BLaER1 treated with 17β-estradiol and CSF1 and Interleukin-3, amounts not matched to agents 10 nM and 100 nM (cell line): ENCODE measurements at regions not wholly inside any gene's neighbourhood (a gene's known extent, or its start where the extent isn't known, plus 50 kb on each side); places are given as distances from the start of the nearest gene placed in this dataset.

ENCODE experiments used
- H3K27ac ChIP-seq, 11 experiments: shearing (Covaris generic); formaldehyde crosslinking; 2 replicates each; pipeline ENCODE4 v1.8.1; 2022
- H3K27me3 ChIP-seq, 11 experiments: shearing (Covaris generic); formaldehyde crosslinking; 2 replicates each; pipeline ENCODE4 v1.8.1; 2022
- H3K36me3 ChIP-seq, 11 experiments: shearing (Covaris generic); formaldehyde crosslinking; 2 replicates each; pipeline ENCODE4 v1.8.1; 2022
- H3K4me1 ChIP-seq, 10 experiments: shearing (Covaris generic); formaldehyde crosslinking; 2 replicates each; pipeline ENCODE4 v1.8.1; 2022
- H3K4me2 ChIP-seq, 11 experiments: shearing (Covaris generic); formaldehyde crosslinking; 2 replicates each; pipeline ENCODE4 v1.8.1; 2022
- H3K4me3 ChIP-seq, 10 experiments: shearing (Covaris generic); formaldehyde crosslinking; 2 replicates each; pipeline ENCODE4 v1.8.1; 2022
- H3K9ac ChIP-seq, 11 experiments: shearing (Covaris generic); formaldehyde crosslinking; 2 replicates each; pipeline ENCODE4 v1.8.1; 2022
- H3K9me3 ChIP-seq, 11 experiments: shearing (Covaris generic); formaldehyde crosslinking; replicated peaks in 1 of 11; 2 replicates each; pipeline ENCODE4 v1.8.1; 2022
- H4K20me1 ChIP-seq, 11 experiments: shearing (Covaris generic); formaldehyde crosslinking; 2 replicates each; pipeline ENCODE4 v1.8.1; 2022
- Cebpa-rat ChIP-seq, 11 experiments: shearing (Covaris generic); IDR thresholded peaks; 2 replicates each; pipeline ENCODE4 v1.8.1; 2022

- H3K4me2 ChIP-seq = peak overlapping the region in 4 of 11 experiments; percentile 10 to 55 (median 35); a peak in 6 of 22 replicates
- H3K27ac ChIP-seq = no peak overlapping the region
- no peak for TF ChIP-seq Cebpa-rat (IDR thresholded peaks at IDR 0.05)
- H3K27me3 ChIP-seq = peaks cover 0 to 6% (median 0%) of the 10 kb centered on the region in 11 experiments; a peak in 1 of 22 replicates
- H3K9ac ChIP-seq = no peak overlapping the region
- no peaks in the 10 kb centered on the region for H3K9me3 ChIP-seq
- no peaks in the 10 kb centered on the region for H3K36me3 ChIP-seq
- H3K4me1 ChIP-seq = peaks cover 0 to 10% (median 0%) of the 10 kb centered on the region in 10 experiments; a peak in 8 of 20 replicates
- H3K4me3 ChIP-seq = no peak overlapping the region
- H4K20me1 ChIP-seq = no peaks in the 10 kb centered on the region
Observed at GRCh38 chr5:38607396-38607795, 51.0 kb upstream of the LIFR start.

- H3K9me3 ChIP-seq = no peaks in the 10 kb centered on the region
- peaks cover 0 to 10% (median 0%) of the 10 kb centered on the region in 10 experiments; a peak in 8 of 20 replicates for H3K4me1 ChIP-seq
- no peak overlapping the region for H3K4me3 ChIP-seq
- no peaks in the 10 kb centered on the region for H3K36me3 ChIP-seq
- H3K27ac ChIP-seq = no peak overlapping the region
- H4K20me1 ChIP-seq = no peaks in the 10 kb centered on the region
- H3K4me2 ChIP-seq = peak overlapping the region in 3 of 11 experiments; percentile 10 to 55 (median 36); a peak in 3 of 22 replicates
- TF ChIP-seq Cebpa-rat (IDR thresholded peaks at IDR 0.05) = no peak
- H3K9ac ChIP-seq = no peak overlapping the region
- peaks cover 0 to 6% (median 0%) of the 10 kb centered on the region in 11 experiments; a peak in 1 of 22 replicates for H3K27me3 ChIP-seq
Observed at GRCh38 chr5:38607930-38608564, 51.6 kb upstream of the LIFR start.

GRCh38 chr5:38608874-38609273, 52.4 kb upstream of the LIFR start:
- no peaks in the 10 kb centered on the region for H3K9me3 ChIP-seq
- H3K27me3 ChIP-seq = peaks cover 0 to 6% (median 0%) of the 10 kb centered on the region in 11 experiments; a peak in 1 of 22 replicates
- H4K20me1 ChIP-seq = no peaks in the 10 kb centered on the region
- H3K4me3 ChIP-seq = no peak overlapping the region
- no peaks in the 10 kb centered on the region for H3K36me3 ChIP-seq
- H3K27ac ChIP-seq = no peak overlapping the region
- no peak overlapping the region for H3K9ac ChIP-seq
- TF ChIP-seq Cebpa-rat (IDR thresholded peaks at IDR 0.05) = no peak
- peaks cover 0 to 10% (median 0%) of the 10 kb centered on the region in 10 experiments; a peak in 8 of 20 replicates for H3K4me1 ChIP-seq
- no peak overlapping the region for H3K4me2 ChIP-seq

- Histone ChIP-seq H4K20me1 (no peaks in the 10 kb centered on the region), H3K4me2 (no peak overlapping the region), H3K27ac (no peak overlapping the region), H3K4me3 (no peak overlapping the region), H3K36me3 (no peaks in the 10 kb centered on the region), H3K9me3 (peaks cover 1 to 13% (median 6%) of the 10 kb centered on the region in 11 experiments; a peak in 18 of 22 replicates), H3K9ac (no peak overlapping the region), H3K27me3 (peaks cover 0 to 6% (median 0%) of the 10 kb centered on the region in 11 experiments; a peak in 1 of 22 replicates), H3K4me1 (peaks cover 0 to under 1% (median 0%) of the 10 kb centered on the region in 10 experiments; a peak in 1 of 20 replicates)
- no peak for TF ChIP-seq Cebpa-rat (IDR thresholded peaks at IDR 0.05)
Observed at GRCh38 chr5:38612851-38613250, 56.4 kb upstream of the LIFR start.

GRCh38 chr5:38613490-38613889, 57.0 kb upstream of the LIFR start:
- Histone ChIP-seq H4K20me1 (no peaks in the 10 kb centered on the region), H3K9me3 (peaks cover 8 to 20% (median 12%) of the 10 kb centered on the region in 11 experiments; a peak in 20 of 22 replicates), H3K4me1 (no peaks in the 10 kb centered on the region), H3K36me3 (no peaks in the 10 kb centered on the region), H3K9ac (no peak overlapping the region), H3K27me3 (peaks cover 0 to 6% (median 0%) of the 10 kb centered on the region in 11 experiments; a peak in 1 of 22 replicates), H3K27ac (no peak overlapping the region), H3K4me3 (no peak overlapping the region), H3K4me2 (no peak overlapping the region)
- TF ChIP-seq Cebpa-rat (IDR thresholded peaks at IDR 0.05) = no peak

- no peak overlapping the region for H3K27ac ChIP-seq
- H3K36me3 ChIP-seq = no peaks in the 10 kb centered on the region
- no peak overlapping the region for H3K9ac ChIP-seq
- no peak overlapping the region for H3K4me2 ChIP-seq
- H3K4me3 ChIP-seq = no peak overlapping the region
- H3K4me1 ChIP-seq = no peaks in the 10 kb centered on the region
- no peak for TF ChIP-seq Cebpa-rat (IDR thresholded peaks at IDR 0.05)
- H3K27me3 ChIP-seq = peaks cover 0 to 4% (median 0%) of the 10 kb centered on the region in 11 experiments; a peak in 1 of 22 replicates
- H4K20me1 ChIP-seq = no peaks in the 10 kb centered on the region
- H3K9me3 ChIP-seq = peaks cover 12 to 27% (median 19%) of the 10 kb centered on the region in 11 experiments; a peak in 21 of 22 replicates
Observed at GRCh38 chr5:38613992-38614836, 57.8 kb upstream of the LIFR start.

GRCh38 chr5:38615042-38615441, 58.6 kb upstream of the LIFR start:
- no peak overlapping the region for H3K4me2 ChIP-seq
- no peak overlapping the region for H3K4me3 ChIP-seq
- TF ChIP-seq Cebpa-rat (IDR thresholded peaks at IDR 0.05) = no peak
- no peaks in the 10 kb centered on the region for H3K36me3 ChIP-seq
- H4K20me1 ChIP-seq = no peaks in the 10 kb centered on the region
- H3K9ac ChIP-seq = no peak overlapping the region
- peaks cover 21 to 33% (median 27%) of the 10 kb centered on the region in 11 experiments for H3K9me3 ChIP-seq
- H3K27ac ChIP-seq = no peak overlapping the region
- H3K27me3 ChIP-seq = no peaks in the 10 kb centered on the region
- H3K4me1 ChIP-seq = no peaks in the 10 kb centered on the region

GRCh38 chr5:38615981-38616451, 59.6 kb upstream of the LIFR start:
- H4K20me1 ChIP-seq = no peaks in the 10 kb centered on the region
- no peaks in the 10 kb centered on the region for H3K4me1 ChIP-seq
- H3K4me3 ChIP-seq = no peak overlapping the region
- H3K27me3 ChIP-seq = no peaks in the 10 kb centered on the region
- H3K9ac ChIP-seq = no peak overlapping the region
- H3K9me3 ChIP-seq = peaks cover 23 to 33% (median 29%) of the 10 kb centered on the region in 11 experiments
- H3K36me3 ChIP-seq = no peaks in the 10 kb centered on the region
- H3K27ac ChIP-seq = no peak overlapping the region
- H3K4me2 ChIP-seq = no peak overlapping the region
- TF ChIP-seq Cebpa-rat (IDR thresholded peaks at IDR 0.05) = no peak

GRCh38 chr5:38618154-38618553, 61.7 kb upstream of the LIFR start:
- Histone ChIP-seq H3K27ac (no peak overlapping the region), H3K9me3 (peaks cover 23 to 33% (median 29%) of the 10 kb centered on the region in 11 experiments), H3K4me2 (no peak overlapping the region), H4K20me1 (no peaks in the 10 kb centered on the region), H3K4me3 (no peak overlapping the region), H3K4me1 (peaks cover 0 to 9% (median 0%) of the 10 kb centered on the region in 10 experiments; a peak in 4 of 20 replicates), H3K36me3 (no peaks in the 10 kb centered on the region), H3K9ac (no peak overlapping the region), H3K27me3 (no peaks in the 10 kb centered on the region)
- TF ChIP-seq Cebpa-rat (IDR thresholded peaks at IDR 0.05) = no peak
